Fibroblast of skin of right quadriceps (primary cell): ENCODE measurements at regions not wholly inside any gene's neighbourhood (a gene's known extent, or its start where the extent isn't known, plus 50 kb on each side); places are given as distances from the start of the nearest gene placed in this dataset.
"Not testable (repeated sequence)": the region's sequence is repeated elsewhere in the genome, so short reads cannot be mapped to it uniquely, and the experiment has no call there.

Source experiments
- DNase-seq: peaks from one replicate; pipeline ENCODE4 v3.0.0-alpha.2; 2013

- peak; percentile 44 for DNase-seq
These were observed 138.9 kb downstream of the TMCO5A start for GRCh38 chr15:38073178-38073946.

- peak; percentile 60 for DNase-seq
These were observed 139.6 kb downstream of the TMCO5A start for GRCh38 chr15:38074029-38074428.

GRCh38 chr15:38075466-38075865, 141.0 kb downstream of the TMCO5A start:
- no peak for DNase-seq

- DNase-seq, result peak; percentile 75
These were observed 142.3 kb downstream of the TMCO5A start for GRCh38 chr15:38076786-38077185.

GRCh38 chr15:38079236-38079635, 144.8 kb downstream of the TMCO5A start:
- DNase-seq, result no peak

GRCh38 chr15:38080651-38081275, 146.3 kb downstream of the TMCO5A start:
- DNase-seq, result no peak

GRCh38 chr15:38084289-38084688, 149.8 kb downstream of the TMCO5A start:
- DNase-seq, result peak; percentile 33

- no peak for DNase-seq
These were observed 150.7 kb downstream of the TMCO5A start for GRCh38 chr15:38085114-38085513.

GRCh38 chr15:38085931-38086568, 151.6 kb downstream of the TMCO5A start:
- DNase-seq, result peak; percentile 53

GRCh38 chr15:38086611-38087010, 152.2 kb downstream of the TMCO5A start:
- DNase-seq, result no peak

GRCh38 chr15:38088971-38089370, 154.5 kb downstream of the TMCO5A start:
- no peak for DNase-seq

- DNase-seq, result no peak
These were observed 155.8 kb downstream of the TMCO5A start for GRCh38 chr15:38090223-38090622.

- no peak for DNase-seq
These were observed 156.2 kb downstream of the TMCO5A start for GRCh38 chr15:38090678-38091077.

GRCh38 chr15:38091078-38091645, 156.7 kb downstream of the TMCO5A start:
- no peak for DNase-seq

GRCh38 chr15:38093931-38094330, 158.7 kb upstream of the SPRED1 start:
- DNase-seq, result no peak

- no peak for DNase-seq
These were observed 149.7 kb upstream of the SPRED1 start for GRCh38 chr15:38102972-38103371.

- no peak for DNase-seq
These were observed 149.1 kb upstream of the SPRED1 start for GRCh38 chr15:38103564-38103963.

- no peak for DNase-seq
These were observed 141.6 kb upstream of the SPRED1 start for GRCh38 chr15:38111070-38111469.

GRCh38 chr15:38112406-38112805, 140.2 kb upstream of the SPRED1 start:
- DNase-seq, result no peak

- DNase-seq, result no peak
These were observed 137.5 kb upstream of the SPRED1 start for GRCh38 chr15:38115121-38115520.

GRCh38 chr15:38117781-38118180, 134.9 kb upstream of the SPRED1 start:
- no peak for DNase-seq

- not testable (repeated sequence) for DNase-seq
These were observed 132.8 kb upstream of the SPRED1 start for GRCh38 chr15:38119865-38120264.

- no peak for DNase-seq
These were observed 125.3 kb upstream of the SPRED1 start for GRCh38 chr15:38127306-38127771.
